SKM-1 treated with dmso at 0.1 percent for 144 hours (cell line): ENCODE measurements at regions not wholly inside any gene's neighbourhood (a gene's known extent, or its start where the extent isn't known, plus 50 kb on each side); places are given as distances from the start of the nearest gene placed in this dataset.

Experiments
- DNase-seq: peaks from one replicate; lab custom pipeline; 2025; ENCODE audit not compliant: unreplicated experiment; lab: John Stamatoyannopoulos, UW

- no peak for DNase-seq
These were observed 179.6 kb upstream of the B3GALT2 start for GRCh38 chr1:193365966-193366365.

GRCh38 chr1:193359631-193360030 lies 173.2 kb upstream of the B3GALT2 start:
- DNase-seq: no peak

GRCh38 chr1:193358419-193358818 lies 172.0 kb upstream of the B3GALT2 start:
- DNase-seq: no peak

GRCh38 chr1:193356249-193356648 lies 169.8 kb upstream of the B3GALT2 start:
- no peak for DNase-seq

GRCh38 chr1:193355626-193356025 lies 169.2 kb upstream of the B3GALT2 start:
- DNase-seq: no peak

- DNase-seq: peak; percentile 46
These were observed 168.8 kb upstream of the B3GALT2 start for GRCh38 chr1:193355178-193355577.

GRCh38 chr1:193348769-193349535 lies 162.5 kb upstream of the B3GALT2 start:
- DNase-seq: no peak

- no peak for DNase-seq
These were observed 161.8 kb upstream of the B3GALT2 start for GRCh38 chr1:193348091-193348768.

- no peak for DNase-seq
These were observed 159.7 kb upstream of the B3GALT2 start for GRCh38 chr1:193346085-193346484.

GRCh38 chr1:193342811-193343210 lies 156.4 kb upstream of the B3GALT2 start:
- no peak for DNase-seq

GRCh38 chr1:193340331-193340730 lies 153.9 kb upstream of the B3GALT2 start:
- no peak for DNase-seq

GRCh38 chr1:193339401-193339800 lies 153.0 kb upstream of the B3GALT2 start:
- no peak for DNase-seq

GRCh38 chr1:193338194-193338593 lies 151.8 kb upstream of the B3GALT2 start:
- no peak for DNase-seq

- DNase-seq: no peak
These were observed 149.5 kb upstream of the B3GALT2 start for GRCh38 chr1:193335806-193336428.

GRCh38 chr1:193333166-193333565 lies 146.8 kb upstream of the B3GALT2 start:
- no peak for DNase-seq

- no peak for DNase-seq
These were observed 139.9 kb upstream of the B3GALT2 start for GRCh38 chr1:193326296-193326695.

GRCh38 chr1:193325771-193326170 lies 139.4 kb upstream of the B3GALT2 start:
- DNase-seq: no peak

GRCh38 chr1:193325042-193325441 lies 138.6 kb upstream of the B3GALT2 start:
- no peak for DNase-seq

- no peak for DNase-seq
These were observed 135.8 kb upstream of the B3GALT2 start for GRCh38 chr1:193322211-193322610.

GRCh38 chr1:193321242-193321840 lies 134.9 kb upstream of the B3GALT2 start:
- DNase-seq: no peak

- no peak for DNase-seq
These were observed 133.9 kb upstream of the B3GALT2 start for GRCh38 chr1:193320270-193320669.

- no peak for DNase-seq
These were observed 131.9 kb upstream of the B3GALT2 start for GRCh38 chr1:193318347-193318746.
